ENCODE measurements at regions not wholly inside any gene's neighbourhood (a gene's known extent, or its start where the extent isn't known, plus 50 kb on each side); places are given as distances from the start of the nearest gene placed in this dataset.
"Not testable (repeated sequence)": the region's sequence is repeated elsewhere in the genome, so short reads cannot be mapped to it uniquely, and the experiment has no call there.

DNA sequence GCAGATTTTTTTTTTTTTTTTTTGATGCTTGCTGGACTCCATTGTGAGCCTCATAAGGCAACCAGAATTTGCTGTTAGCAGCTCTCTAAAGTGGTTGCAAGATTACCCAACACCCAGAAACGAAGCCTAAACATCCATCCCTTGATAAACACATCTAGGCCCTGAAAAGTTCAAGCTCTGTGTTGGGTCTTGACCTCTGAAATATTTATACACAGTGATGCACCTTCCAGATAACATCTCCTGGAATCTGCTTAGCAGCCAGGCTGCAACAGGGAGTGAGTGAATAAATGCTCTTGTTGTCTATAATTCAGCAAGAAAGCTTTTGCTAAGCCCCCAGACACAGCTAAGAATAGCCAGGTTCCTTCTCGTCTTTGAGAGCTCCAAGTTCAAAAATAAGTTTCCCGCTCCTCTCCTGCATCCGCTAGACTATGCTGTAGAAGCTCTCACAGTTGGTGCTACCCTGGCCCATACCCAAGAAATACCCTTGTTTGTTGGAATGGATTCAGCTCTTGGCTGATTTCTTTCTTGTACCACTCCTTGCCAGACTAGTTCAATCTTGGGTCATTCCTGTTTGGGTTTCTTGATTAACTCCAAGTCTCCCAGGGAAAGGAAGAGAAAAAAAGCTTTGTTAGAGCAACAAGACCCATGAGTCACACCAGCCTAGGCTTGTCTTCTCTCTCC, 610.6 kb upstream of the TBX3 start:
- H3K36me3 Mint-ChIP-seq (ENCODE audit: low read depth, unreplicated experiment) = no peaks in the 10 kb centered on the region
- TF ChIP-seq, protein P1, sequence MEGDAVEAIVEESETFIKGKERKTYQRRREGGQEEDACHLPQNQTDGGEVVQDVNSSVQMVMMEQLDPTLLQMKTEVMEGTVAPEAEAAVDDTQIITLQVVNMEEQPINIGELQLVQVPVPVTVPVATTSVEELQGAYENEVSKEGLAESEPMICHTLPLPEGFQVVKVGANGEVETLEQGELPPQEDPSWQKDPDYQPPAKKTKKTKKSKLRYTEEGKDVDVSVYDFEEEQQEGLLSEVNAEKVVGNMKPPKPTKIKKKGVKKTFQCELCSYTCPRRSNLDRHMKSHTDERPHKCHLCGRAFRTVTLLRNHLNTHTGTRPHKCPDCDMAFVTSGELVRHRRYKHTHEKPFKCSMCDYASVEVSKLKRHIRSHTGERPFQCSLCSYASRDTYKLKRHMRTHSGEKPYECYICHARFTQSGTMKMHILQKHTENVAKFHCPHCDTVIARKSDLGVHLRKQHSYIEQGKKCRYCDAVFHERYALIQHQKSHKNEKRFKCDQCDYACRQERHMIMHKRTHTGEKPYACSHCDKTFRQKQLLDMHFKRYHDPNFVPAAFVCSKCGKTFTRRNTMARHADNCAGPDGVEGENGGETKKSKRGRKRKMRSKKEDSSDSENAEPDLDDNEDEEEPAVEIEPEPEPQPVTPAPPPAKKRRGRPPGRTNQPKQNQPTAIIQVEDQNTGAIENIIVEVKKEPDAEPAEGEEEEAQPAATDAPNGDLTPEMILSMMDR (IDR thresholded peaks at IDR 0.05; ENCODE audit: unreplicated experiment) = no peak
- H3K9me3 Mint-ChIP-seq (ENCODE audit: unreplicated experiment) = no peaks in the 10 kb centered on the region
- H3K27ac Mint-ChIP-seq (ENCODE audit: unreplicated experiment) = no peak overlapping the region
- no peak overlapping the region for H3K4me3 Mint-ChIP-seq (ENCODE audit: unreplicated experiment)
- H3K4me1 Mint-ChIP-seq (ENCODE audit: unreplicated experiment) = peaks cover 11% of the 10 kb centered on the region
- no peak for DNase-seq (ENCODE audit: low spot score)
- no peaks in the 10 kb centered on the region for H3K27me3 Mint-ChIP-seq (ENCODE audit: unreplicated experiment)

DNA sequence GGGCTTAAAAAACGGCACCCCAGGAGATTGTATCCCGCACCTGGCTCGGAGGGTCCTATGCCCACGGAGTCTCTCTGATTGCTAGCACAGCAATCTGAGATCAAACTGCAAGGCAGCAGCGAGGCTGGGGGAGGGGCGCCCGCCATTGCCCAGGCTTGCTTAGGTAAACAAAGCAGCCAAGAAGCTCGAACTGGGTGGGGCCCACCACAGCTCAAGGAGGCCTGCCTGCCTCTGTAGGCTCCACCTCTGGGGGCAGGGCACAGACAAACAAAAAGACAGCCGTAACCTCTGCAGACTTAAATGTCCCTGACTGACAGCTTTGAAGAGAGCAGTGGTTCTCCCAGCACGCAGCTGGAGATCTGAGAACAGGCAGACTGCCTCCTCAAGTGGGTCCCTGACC, 601.5 kb upstream of the TBX3 start:
- not testable (repeated sequence) for H3K36me3 Mint-ChIP-seq (ENCODE audit: low read depth, unreplicated experiment); H3K27me3 Mint-ChIP-seq (ENCODE audit: unreplicated experiment); H3K4me3 Mint-ChIP-seq (ENCODE audit: unreplicated experiment); DNase-seq (ENCODE audit: low spot score); H3K4me1 Mint-ChIP-seq (ENCODE audit: unreplicated experiment); H3K9me3 Mint-ChIP-seq (ENCODE audit: unreplicated experiment); H3K27ac Mint-ChIP-seq (ENCODE audit: unreplicated experiment)

DNA sequence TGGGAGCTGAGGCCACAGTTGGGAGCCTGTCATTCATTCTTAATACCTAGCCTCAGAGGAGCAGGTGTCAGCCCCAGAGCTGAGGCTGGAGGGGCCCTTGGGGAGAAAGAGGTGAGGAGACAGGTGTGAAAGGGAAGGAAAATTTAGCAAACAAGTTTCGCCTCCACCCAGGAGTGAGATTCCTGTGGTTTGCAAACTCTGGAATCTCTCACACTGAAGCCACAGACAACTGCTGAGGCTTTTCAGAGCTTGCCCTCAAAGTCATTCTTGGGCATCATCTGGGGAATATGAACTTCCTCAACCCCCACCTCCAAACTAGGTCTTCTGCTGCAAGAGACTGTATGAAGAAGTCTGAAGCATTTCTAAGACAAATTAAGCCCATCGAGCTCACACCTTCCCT, 589.5 kb upstream of the TBX3 start:
- Mint-ChIP-seq H3K27ac (ENCODE audit: unreplicated experiment) (no peak overlapping the region), H3K9me3 (ENCODE audit: unreplicated experiment) (no peaks in the 10 kb centered on the region), H3K4me3 (ENCODE audit: unreplicated experiment) (no peak overlapping the region), H3K27me3 (ENCODE audit: unreplicated experiment) (no peaks in the 10 kb centered on the region), H3K36me3 (ENCODE audit: low read depth, unreplicated experiment) (no peaks in the 10 kb centered on the region), H3K4me1 (ENCODE audit: unreplicated experiment) (no peaks in the 10 kb centered on the region)
- no peak for DNase-seq (ENCODE audit: low spot score)
- TF ChIP-seq, protein P1 (IDR thresholded peaks at IDR 0.05; ENCODE audit: unreplicated experiment) = no peak

DNA sequence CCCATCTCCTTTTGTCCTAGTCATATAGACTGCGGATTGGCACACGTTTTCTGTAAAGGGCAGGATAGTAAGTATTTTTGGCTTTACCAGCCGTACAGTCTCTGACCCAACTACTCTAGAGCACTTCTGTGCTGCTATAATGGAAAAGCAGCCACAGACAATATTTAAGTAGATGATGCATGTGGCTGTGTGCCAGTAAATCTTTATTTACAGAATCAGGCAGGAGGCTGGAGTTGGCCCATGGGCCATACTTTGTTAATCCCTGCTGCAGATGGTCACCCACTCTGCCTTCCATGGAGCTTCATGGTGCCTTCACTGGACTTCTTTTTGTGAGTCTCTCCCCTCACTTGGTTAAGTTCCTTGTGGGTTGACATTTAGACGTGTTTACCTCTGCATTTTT, 584.5 kb upstream of the TBX3 start:
- H3K27me3 Mint-ChIP-seq (ENCODE audit: unreplicated experiment) = no peaks in the 10 kb centered on the region
- TF ChIP-seq, protein P1 (IDR thresholded peaks at IDR 0.05; ENCODE audit: unreplicated experiment) = no peak
- no peaks in the 10 kb centered on the region for H3K9me3 Mint-ChIP-seq (ENCODE audit: unreplicated experiment)
- no peak overlapping the region for H3K27ac Mint-ChIP-seq (ENCODE audit: unreplicated experiment)
- H3K36me3 Mint-ChIP-seq (ENCODE audit: low read depth, unreplicated experiment) = no peaks in the 10 kb centered on the region
- no peak for DNase-seq (ENCODE audit: low spot score)
- H3K4me3 Mint-ChIP-seq (ENCODE audit: unreplicated experiment) = no peak overlapping the region
- H3K4me1 Mint-ChIP-seq (ENCODE audit: unreplicated experiment) = no peaks in the 10 kb centered on the region

DNA sequence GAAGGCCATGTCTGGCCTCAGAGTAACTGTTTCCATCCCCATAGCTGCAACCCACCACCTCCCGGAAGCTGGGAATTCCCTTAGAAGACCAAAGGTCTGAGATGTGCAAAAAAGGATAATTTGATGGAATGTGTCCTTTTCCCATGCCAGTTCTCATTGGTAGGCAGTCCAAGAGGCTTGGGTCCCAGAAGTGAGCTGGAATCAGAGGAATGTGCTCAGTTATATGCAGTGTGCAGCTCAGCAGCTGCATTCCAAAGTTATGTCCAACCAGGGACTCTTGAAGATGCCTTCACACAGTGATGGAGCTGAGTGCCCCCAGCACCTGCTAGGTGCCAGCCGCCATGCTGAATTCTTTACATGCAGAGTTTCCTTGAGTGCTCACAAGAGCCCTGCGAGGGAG, 583.9 kb upstream of the TBX3 start:
- H3K27ac Mint-ChIP-seq (ENCODE audit: unreplicated experiment) = no peak overlapping the region
- no peaks in the 10 kb centered on the region for H3K36me3 Mint-ChIP-seq (ENCODE audit: low read depth, unreplicated experiment)
- no peak for DNase-seq (ENCODE audit: low spot score)
- no peaks in the 10 kb centered on the region for H3K9me3 Mint-ChIP-seq (ENCODE audit: unreplicated experiment)
- TF ChIP-seq, protein P1 (IDR thresholded peaks at IDR 0.05; ENCODE audit: unreplicated experiment) = no peak
- H3K27me3 Mint-ChIP-seq (ENCODE audit: unreplicated experiment) = no peaks in the 10 kb centered on the region
- no peaks in the 10 kb centered on the region for H3K4me1 Mint-ChIP-seq (ENCODE audit: unreplicated experiment)
- no peak overlapping the region for H3K4me3 Mint-ChIP-seq (ENCODE audit: unreplicated experiment)
